ENCODE measurements at regions not wholly inside any gene's neighbourhood (a gene's known extent, or its start where the extent isn't known, plus 50 kb on each side); places are given as distances from the start of the nearest gene placed in this dataset.

DNA sequence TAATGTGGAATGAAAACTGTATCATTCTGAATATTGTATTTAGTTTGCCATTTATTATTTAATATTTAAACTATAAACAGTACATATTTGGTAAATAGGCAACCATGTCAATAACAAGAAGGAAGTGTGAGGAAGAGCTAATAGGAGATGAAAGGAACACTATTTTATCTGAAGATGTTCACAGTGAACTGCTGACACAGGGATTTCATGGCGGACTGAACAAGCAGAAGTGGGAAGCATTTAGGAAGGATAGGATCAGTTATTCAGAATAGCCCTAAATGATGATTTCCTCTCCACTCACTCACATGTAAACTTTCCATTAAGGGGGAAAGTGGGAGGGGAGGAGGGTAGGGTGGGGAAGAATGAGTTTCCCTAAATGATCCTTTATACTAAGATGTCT lies 682.4 kb downstream of the TOX3 start:
- no peak for TF ChIP-seq CTCF (IDR thresholded peaks at IDR 0.05 in 8 of 11, conservative IDR thresholded peaks at IDR 0.05 in 3 of 11)
- no peak for TF ChIP-seq POLR2A (IDR thresholded peaks at IDR 0.05)
